HepG2 (cell line): ENCODE measurements at regions not wholly inside any gene's neighbourhood (a gene's known extent, or its start where the extent isn't known, plus 50 kb on each side); places are given as distances from the start of the nearest gene placed in this dataset.

Source experiments
- ATF3 ChIP-seq: sonication (generic); formaldehyde crosslinking; IDR thresholded peaks from 2 replicates; pipeline ENCODE4 v1.4.0; 2020; ENCODE audit warnings: missing genetic modification reagents
- CSRNP1 ChIP-seq: sonication (generic); formaldehyde crosslinking; IDR thresholded peaks from 2 replicates; pipeline ENCODE4 v1.8.1; 2023; ENCODE audit warnings: mild to moderate bottlenecking, missing genetic modification reagents
- ETV5 ChIP-seq: IDR thresholded peaks from 2 replicates; pipeline ENCODE4 v1.6.1; 2018; ENCODE audit warnings: missing biosample characterization, missing genetic modification reagents, inconsistent platforms, borderline replicate concordance
- KIAA2018 ChIP-seq: sonication (generic); formaldehyde crosslinking; IDR thresholded peaks from 2 replicates; pipeline ENCODE4 v1.5.0; 2020; ENCODE audit warnings: mild to moderate bottlenecking, missing genetic modification reagents, borderline replicate concordance
- KLF11 ChIP-seq: IDR thresholded peaks from 2 replicates; pipeline ENCODE4 v1.6.1; 2016; ENCODE audit warnings: missing compliant biosample characterization
- NFYC ChIP-seq: IDR thresholded peaks from 2 replicates; pipeline ENCODE4 v1.6.1; 2016; ENCODE audit warnings: missing genetic modification reagents, missing compliant biosample characterization
- PPARG ChIP-seq: conservative IDR thresholded peaks from 2 replicates; pipeline ENCODE4 v1.6.1; 2016; ENCODE audit warnings: missing biosample characterization, missing genetic modification reagents
- SMAD3 ChIP-seq: sonication (generic); formaldehyde crosslinking; IDR thresholded peaks from 2 replicates; pipeline ENCODE4 v1.4.0; 2020; ENCODE audit warnings: missing genetic modification reagents
- TIGD3 ChIP-seq: sonication (generic); formaldehyde crosslinking; IDR thresholded peaks from 2 replicates; pipeline ENCODE4 v1.5.1; 2020; ENCODE audit warnings: mild to moderate bottlenecking, missing genetic modification reagents, borderline replicate concordance
- ZBTB3 ChIP-seq: sonication (generic); formaldehyde crosslinking; IDR thresholded peaks from 2 replicates; pipeline ENCODE4 v1.4.0; 2020; ENCODE audit warnings: low read depth, mild to moderate bottlenecking, moderate library complexity, missing genetic modification reagents, borderline replicate concordance
- ZFP36 ChIP-seq: fragments of 150-350 bp; IDR thresholded peaks from 2 replicates; pipeline ENCODE4 v1.6.1; 2018; ENCODE audit warnings: borderline replicate concordance, low read length, low read depth; ENCODE audit not compliant: partially characterized antibody
- ZGPAT ChIP-seq: IDR thresholded peaks from 2 replicates; pipeline ENCODE4 v1.6.1; 2016; ENCODE audit warnings: mild to moderate bottlenecking
- ZNF333 ChIP-seq: sonication (generic); formaldehyde crosslinking; IDR thresholded peaks from 2 replicates; pipeline ENCODE4 v1.4.0; 2020; ENCODE audit warnings: mild to moderate bottlenecking, missing genetic modification reagents, borderline replicate concordance
- ZNF558 ChIP-seq: sonication (generic); formaldehyde crosslinking; IDR thresholded peaks from 2 replicates; pipeline ENCODE4 v1.9.0; 2022; ENCODE audit warnings: mild to moderate bottlenecking, missing genetic modification reagents, borderline replicate concordance
- ZNF563 ChIP-seq: sonication (generic); formaldehyde crosslinking; IDR thresholded peaks from 2 replicates; pipeline ENCODE4 v1.8.0; 2022; ENCODE audit warnings: mild to moderate bottlenecking, moderate library complexity, missing genetic modification reagents
- ZNF782 ChIP-seq: sonication (generic); formaldehyde crosslinking; IDR thresholded peaks from 2 replicates; pipeline ENCODE4 v1.4.0; 2020; ENCODE audit warnings: missing genetic modification reagents, mild to moderate bottlenecking, borderline replicate concordance

- TF ChIP-seq CSRNP1 (CRISPR knock-in tag) (no peak), KLF11 (CRISPR knock-in tag) (peak; percentile 46; the same call in 1 of the 2 replicates), ZNF782 (no peak), ZNF558 (CRISPR knock-in tag) (peak; percentile 51; the same call in 1 of the 2 replicates), ZFP36 (no peak), ZNF333 (CRISPR knock-in tag) (no peak), ZGPAT (CRISPR knock-in tag) (peak; percentile 89), ETV5 (CRISPR knock-in tag) (peak; percentile 63; the same call in 1 of the 2 replicates), KIAA2018 (CRISPR knock-in tag) (no peak), PPARG (CRISPR knock-in tag) (peak; percentile 97), NFYC (CRISPR knock-in tag) (peak; percentile 32; the same call in 1 of the 2 replicates), SMAD3 (CRISPR knock-in tag) (peak; percentile 88), TIGD3 (CRISPR knock-in tag) (no peak), ZNF563 (CRISPR knock-in tag) (peak; percentile 92), ZBTB3 (CRISPR knock-in tag) (no peak), ATF3 (CRISPR knock-in tag) (no peak; the same call in 1 of the 2 replicates)
Measured at GRCh38 chr17:71681427-71682173, 439.2 kb upstream of the SOX9 start (continued).
